ENCODE measurements at regions not wholly inside any gene's neighbourhood (a gene's known extent, or its start where the extent isn't known, plus 50 kb on each side); places are given as distances from the start of the nearest gene placed in this dataset.

DNA sequence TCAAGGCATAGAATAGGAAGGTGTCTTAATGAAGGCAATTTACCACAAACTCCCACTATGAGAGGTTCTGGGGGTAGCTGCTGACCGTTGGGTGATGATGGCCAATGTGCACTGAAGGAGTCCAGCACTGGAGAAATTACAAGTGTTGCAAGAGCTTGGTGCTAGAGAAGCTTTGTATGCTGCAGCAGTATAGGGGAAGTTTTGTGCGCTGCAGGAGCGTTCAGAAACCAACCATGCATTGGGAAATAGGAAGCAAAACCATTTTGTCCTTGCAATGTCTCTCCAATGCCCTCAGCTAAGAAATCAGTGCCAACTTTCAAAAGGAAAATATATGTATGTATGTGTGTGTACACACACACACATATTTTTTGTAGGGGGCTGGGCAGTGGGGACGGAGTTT is 441.6 kb upstream of the NAALADL2 start:
- TF ChIP-seq YY1 (IDR thresholded peaks at IDR 0.05; ENCODE audit: insufficient read depth, insufficient read length) = no peak
- TF ChIP-seq ZNF274 (IDR thresholded peaks at IDR 0.05; ENCODE audit: low read depth, low read length) = no peak

All from NT2/D1 (cell line).